OCI-LY1 (cell line): ENCODE measurements at regions not wholly inside any gene's neighbourhood (a gene's known extent, or its start where the extent isn't known, plus 50 kb on each side); places are given as distances from the start of the nearest gene placed in this dataset.

Source experiments
- H2AFZ ChIP-seq: fragments of 200-600 bp; sonication (generic), shearing (Covaris generic); 2 replicates; pipeline ENCODE4 v1.6.0; 2014; ENCODE audit warnings: antibody characterized with exemption, mild to moderate bottlenecking, low read length
- H3F3A ChIP-seq: fragments of 200-600 bp; sonication (generic), shearing (Covaris generic); 2 replicates; pipeline ENCODE4 v1.6.0; 2014; ENCODE audit warnings: mild to moderate bottlenecking, antibody characterized with exemption, low read length, moderate library complexity; ENCODE audit not compliant: insufficient read depth
- H3K27ac ChIP-seq: fragments of 200-600 bp; sonication (generic); 2 replicates; pipeline ENCODE4 v1.5.1; 2014; ENCODE audit warnings: low read length, mixed run types, mild to moderate bottlenecking, low read depth; ENCODE audit not compliant: poor library complexity, severe bottlenecking
- H3K27me3 ChIP-seq: fragments of 200-600 bp; sonication (generic); 2 replicates; pipeline ENCODE4 v1.6.0; 2014; ENCODE audit warnings: antibody characterized with exemption, mild to moderate bottlenecking, low read length, moderate library complexity; ENCODE audit not compliant: insufficient read depth
- H3K36me3 ChIP-seq: fragments of 200-600 bp; sonication (generic); 2 replicates; pipeline ENCODE4 v1.6.1; 2014; ENCODE audit warnings: mild to moderate bottlenecking, antibody characterized with exemption, low read length, moderate library complexity, mixed read lengths; ENCODE audit not compliant: insufficient read depth
- H3K4me1 ChIP-seq: fragments of 200-600 bp; sonication (generic); 2 replicates; pipeline ENCODE4 v1.5.1; 2014; ENCODE audit warnings: mild to moderate bottlenecking, low read length, moderate library complexity; ENCODE audit not compliant: insufficient read depth, severe bottlenecking
- H3K4me2 ChIP-seq: fragments of 200-600 bp; sonication (generic), shearing (Covaris generic); 2 replicates; pipeline ENCODE4 v1.6.1; 2014; ENCODE audit warnings: low read length
- H3K4me3 ChIP-seq: fragments of 200-600 bp; sonication (generic); 2 replicates; pipeline ENCODE4 v1.5.1; 2014; ENCODE audit warnings: low read length, low read depth, mild to moderate bottlenecking, mixed read lengths; ENCODE audit not compliant: poor library complexity, severe bottlenecking
- H3K79me2 ChIP-seq: fragments of 200-600 bp; shearing (Covaris generic); 2 replicates; pipeline ENCODE4 v1.6.1; 2016; ENCODE audit warnings: mixed run types, low read length, mixed read lengths; ENCODE audit not compliant: insufficient read depth
- H3K9ac ChIP-seq: fragments of 200-600 bp; sonication (generic), shearing (Covaris generic); 2 replicates; pipeline ENCODE4 v1.6.1; 2014; ENCODE audit warnings: mild to moderate bottlenecking, low read length, mixed read lengths
- H3K9me2 ChIP-seq: fragments of 200-600 bp; sonication (generic), shearing (Covaris generic); 2 replicates; pipeline ENCODE4 v1.6.1; 2014; ENCODE audit warnings: low read depth, mild to moderate bottlenecking, low read length, mixed read lengths
- H3K9me3 ChIP-seq: fragments of 200-600 bp; shearing (Covaris generic); 2 replicates; pipeline ENCODE4 v1.6.1; 2014; ENCODE audit warnings: low read length, mixed read lengths
- H4K20me1 ChIP-seq: fragments of 200-600 bp; sonication (generic), shearing (Covaris generic); 2 replicates; pipeline ENCODE4 v1.6.0; 2016; ENCODE audit warnings: mild to moderate bottlenecking, low read length; ENCODE audit not compliant: insufficient read depth
- CTCF ChIP-seq: fragments of 200-600 bp; sonication (generic), shearing (Covaris generic); IDR thresholded peaks from 2 replicates; pipeline ENCODE4 v1.5.1; 2017; ENCODE audit warnings: mild to moderate bottlenecking, antibody characterized with exemption, low read length, moderate library complexity, mixed read lengths
- EZH2 ChIP-seq: fragments of 200-600 bp; sonication (generic), shearing (Covaris generic); IDR thresholded peaks from 2 replicates; pipeline ENCODE4 v1.8.0; 2017; ENCODE audit warnings: borderline replicate concordance, mixed run types, mild to moderate bottlenecking, antibody characterized with exemption, low read length, moderate library complexity, mixed read lengths

GRCh38 chr13:59425211-59425741, 738.5 kb downstream of the DIAPH3 start:
- H3K9me2 ChIP-seq, result no peaks in the 10 kb centered on the region
- no peaks in the 10 kb centered on the region for H3K4me1 ChIP-seq
- no peaks in the 10 kb centered on the region for H3K36me3 ChIP-seq
- no peak overlapping the region for H3K4me3 ChIP-seq
- no peaks in the 10 kb centered on the region for H3F3A ChIP-seq
- no peak for TF ChIP-seq EZH2
- no peak for TF ChIP-seq CTCF
- no peak overlapping the region for H2AFZ ChIP-seq
- no peak overlapping the region for H3K4me2 ChIP-seq
- H3K79me2 ChIP-seq, result no peaks in the 10 kb centered on the region
- H3K27me3 ChIP-seq, result no peaks in the 10 kb centered on the region
- no peaks in the 10 kb centered on the region for H4K20me1 ChIP-seq
- H3K9ac ChIP-seq, result no peak overlapping the region
- H3K9me3 ChIP-seq, result no peaks in the 10 kb centered on the region
- H3K27ac ChIP-seq, result no peak overlapping the region

- no peak overlapping the region for H3K4me3 ChIP-seq
- H3K27ac ChIP-seq, result no peak overlapping the region
- H3K4me1 ChIP-seq, result no peaks in the 10 kb centered on the region
- no peaks in the 10 kb centered on the region for H3K36me3 ChIP-seq
- H3K9me2 ChIP-seq, result no peaks in the 10 kb centered on the region
- TF ChIP-seq CTCF (no peak), EZH2 (no peak)
- no peaks in the 10 kb centered on the region for H3K27me3 ChIP-seq
- no peak overlapping the region for H2AFZ ChIP-seq
- no peaks in the 10 kb centered on the region for H3K9me3 ChIP-seq
- no peaks in the 10 kb centered on the region for H4K20me1 ChIP-seq
- H3K9ac ChIP-seq, result no peak overlapping the region
- H3K79me2 ChIP-seq, result no peaks in the 10 kb centered on the region
- no peaks in the 10 kb centered on the region for H3F3A ChIP-seq
- H3K4me2 ChIP-seq, result no peak overlapping the region
These were observed 728.7 kb downstream of the DIAPH3 start for GRCh38 chr13:59435024-59435423.

GRCh38 chr13:59437544-59438301, 726.0 kb downstream of the DIAPH3 start:
- Histone ChIP-seq H3K4me1 (no peaks in the 10 kb centered on the region), H3K9ac (no peak overlapping the region), H3K79me2 (no peaks in the 10 kb centered on the region), H2AFZ (no peak overlapping the region), H4K20me1 (no peaks in the 10 kb centered on the region), H3K9me3 (no peaks in the 10 kb centered on the region), H3F3A (no peaks in the 10 kb centered on the region), H3K9me2 (no peaks in the 10 kb centered on the region), H3K4me2 (no peak overlapping the region), H3K27ac (no peak overlapping the region), H3K4me3 (no peak overlapping the region), H3K27me3 (no peaks in the 10 kb centered on the region), H3K36me3 (no peaks in the 10 kb centered on the region)
- no peak for TF ChIP-seq EZH2
- no peak for TF ChIP-seq CTCF
